WI38 (cell line): ENCODE measurements at regions not wholly inside any gene's neighbourhood (a gene's known extent, or its start where the extent isn't known, plus 50 kb on each side); places are given as distances from the start of the nearest gene placed in this dataset.

ENCODE experiments used
- H3K4me3 ChIP-seq: 2 replicates; pipeline ENCODE4 v1.5.1; 2011; ENCODE audit warnings: low read depth, mild to moderate bottlenecking, control low read depth, low read length
- TF ChIP-seq, protein P1 (sequence below): IDR thresholded peaks from 2 replicates; pipeline ENCODE4 v1.5.1; 2012; ENCODE audit warnings: low read depth, mild to moderate bottlenecking, control low read depth, low read length

- TF ChIP-seq, protein P1, sequence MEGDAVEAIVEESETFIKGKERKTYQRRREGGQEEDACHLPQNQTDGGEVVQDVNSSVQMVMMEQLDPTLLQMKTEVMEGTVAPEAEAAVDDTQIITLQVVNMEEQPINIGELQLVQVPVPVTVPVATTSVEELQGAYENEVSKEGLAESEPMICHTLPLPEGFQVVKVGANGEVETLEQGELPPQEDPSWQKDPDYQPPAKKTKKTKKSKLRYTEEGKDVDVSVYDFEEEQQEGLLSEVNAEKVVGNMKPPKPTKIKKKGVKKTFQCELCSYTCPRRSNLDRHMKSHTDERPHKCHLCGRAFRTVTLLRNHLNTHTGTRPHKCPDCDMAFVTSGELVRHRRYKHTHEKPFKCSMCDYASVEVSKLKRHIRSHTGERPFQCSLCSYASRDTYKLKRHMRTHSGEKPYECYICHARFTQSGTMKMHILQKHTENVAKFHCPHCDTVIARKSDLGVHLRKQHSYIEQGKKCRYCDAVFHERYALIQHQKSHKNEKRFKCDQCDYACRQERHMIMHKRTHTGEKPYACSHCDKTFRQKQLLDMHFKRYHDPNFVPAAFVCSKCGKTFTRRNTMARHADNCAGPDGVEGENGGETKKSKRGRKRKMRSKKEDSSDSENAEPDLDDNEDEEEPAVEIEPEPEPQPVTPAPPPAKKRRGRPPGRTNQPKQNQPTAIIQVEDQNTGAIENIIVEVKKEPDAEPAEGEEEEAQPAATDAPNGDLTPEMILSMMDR: no peak
- H3K4me3 ChIP-seq: no peak overlapping the region
Observed at GRCh38 chr1:55827350-55827749, 612.2 kb upstream of the USP24 start.

DNA sequence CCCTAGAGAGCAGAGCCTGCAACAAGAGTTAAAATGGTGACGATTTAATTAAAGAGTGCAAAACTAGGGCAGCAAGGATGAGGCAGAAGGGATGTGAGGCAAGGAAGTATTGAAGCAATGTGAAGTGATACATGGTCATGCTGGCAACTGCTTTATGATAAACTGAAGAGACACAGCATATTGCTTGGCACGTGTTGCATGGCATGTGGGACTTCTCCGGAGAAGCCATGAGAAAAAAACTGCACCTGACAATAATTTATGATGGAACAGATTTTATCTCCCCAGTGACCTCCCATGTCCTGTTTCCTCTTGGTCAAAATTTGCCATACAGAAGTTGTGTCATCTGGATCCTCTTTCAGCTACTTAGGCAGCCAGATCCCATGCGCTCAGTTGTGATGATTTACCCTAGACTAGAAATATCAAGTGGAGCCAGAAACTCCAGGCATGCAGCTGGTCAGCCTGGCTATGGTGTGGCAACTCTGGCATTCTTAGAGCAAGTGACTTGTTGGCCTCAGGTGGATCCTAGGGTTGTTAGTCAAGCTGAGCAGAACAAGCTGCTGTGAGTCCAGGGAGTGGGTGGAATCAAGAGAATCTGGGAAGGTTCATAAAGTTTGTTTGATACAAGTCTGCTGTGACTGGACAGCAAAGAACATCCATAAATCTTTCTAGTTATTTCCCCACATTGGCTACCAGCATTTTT lies 611.4 kb upstream of the USP24 start:
- no peak overlapping the region for H3K4me3 ChIP-seq
- TF ChIP-seq, protein P1: no peak

DNA sequence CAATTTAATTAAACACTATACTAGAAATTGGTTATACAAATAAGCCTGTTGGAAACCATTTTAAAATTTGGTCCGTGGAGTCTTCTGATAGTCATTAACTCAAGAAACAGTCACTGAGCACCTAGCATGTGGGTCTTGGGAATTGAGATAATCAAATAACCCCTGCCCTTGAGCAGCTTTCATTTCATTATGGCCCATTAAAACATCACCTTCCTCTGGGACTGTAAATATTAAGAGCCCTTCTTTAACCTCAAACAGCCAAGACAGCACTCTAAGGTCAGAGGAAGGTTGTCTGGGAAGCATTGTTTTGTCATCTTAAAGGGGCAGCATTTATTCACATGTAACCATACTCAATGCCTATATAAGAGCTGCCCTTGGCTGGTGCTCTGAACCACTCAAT lies 610.3 kb upstream of the USP24 start:
- TF ChIP-seq, protein P1: no peak
- H3K4me3 ChIP-seq: no peak overlapping the region

DNA sequence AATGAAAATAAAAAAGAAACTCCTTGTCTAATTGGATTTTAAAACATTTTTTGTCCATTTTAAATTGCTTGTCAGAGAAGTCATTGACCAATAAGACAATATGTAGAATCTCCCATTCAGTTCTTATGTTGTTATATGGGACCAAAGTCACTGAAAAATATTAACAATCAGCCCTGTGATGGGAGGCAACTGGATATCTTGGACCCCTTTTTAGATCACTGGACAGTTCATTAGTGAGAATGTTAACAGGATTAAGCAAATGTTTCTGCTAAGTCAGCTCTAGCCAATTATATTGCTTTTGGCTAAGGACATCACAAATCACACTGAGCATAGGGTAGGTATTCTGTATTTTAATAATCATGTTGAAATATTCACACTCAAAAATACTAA lies 609.1 kb upstream of the USP24 start:
- H3K4me3 ChIP-seq: no peak overlapping the region
- TF ChIP-seq, protein P1: no peak

- TF ChIP-seq, protein P1: no peak
- no peak overlapping the region for H3K4me3 ChIP-seq
Observed at GRCh38 chr1:55823541-55824250, 608.5 kb upstream of the USP24 start.

GRCh38 chr1:55822891-55823290 lies 607.7 kb upstream of the USP24 start:
- TF ChIP-seq, protein P1: no peak
- no peak overlapping the region for H3K4me3 ChIP-seq

DNA sequence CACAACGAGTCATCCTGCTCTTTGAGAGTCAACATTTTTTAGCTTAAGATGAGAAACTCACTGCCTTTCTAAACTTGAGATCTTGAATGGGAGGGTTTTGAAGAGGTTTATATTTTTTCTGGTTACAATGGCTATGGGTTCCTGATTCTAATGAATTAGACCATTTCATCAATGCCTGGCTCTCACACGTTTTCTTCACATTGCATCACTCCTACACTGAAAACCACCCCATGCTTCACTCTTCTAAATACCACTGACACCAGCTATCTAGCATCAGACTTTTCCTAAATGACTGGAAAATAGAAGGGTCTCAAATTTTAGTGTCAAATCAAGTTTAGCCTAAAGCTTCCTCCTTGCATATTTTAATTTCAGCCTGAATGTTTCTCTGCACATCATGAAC lies 606.1 kb upstream of the USP24 start:
- no peak overlapping the region for H3K4me3 ChIP-seq
- TF ChIP-seq, protein P1: no peak
